Fibroblast of mammary gland (primary cell): ENCODE measurements at regions not wholly inside any gene's neighbourhood (a gene's known extent, or its start where the extent isn't known, plus 50 kb on each side); places are given as distances from the start of the nearest gene placed in this dataset.
"Not testable (repeated sequence)": the region's sequence is repeated elsewhere in the genome, so short reads cannot be mapped to it uniquely, and the experiment has no call there.

ENCODE experiments used
- DNase-seq: peaks from one replicate; pipeline ENCODE4 v3.0.0-alpha.2; 2010; ENCODE audit warnings: low read depth
- H3K4me3 ChIP-seq: 2 replicates; pipeline ENCODE4 v1.5.1; 2011; ENCODE audit warnings: low read depth, mild to moderate bottlenecking, low read length, moderate library complexity; ENCODE audit not compliant: control insufficient read depth
- TF ChIP-seq, protein P1 (sequence below): conservative IDR thresholded peaks from 2 replicates; pipeline ENCODE4 v1.5.1; 2011; ENCODE audit warnings: low read depth, low read length, inconsistent platforms; ENCODE audit not compliant: control insufficient read depth, insufficient read depth

DNA sequence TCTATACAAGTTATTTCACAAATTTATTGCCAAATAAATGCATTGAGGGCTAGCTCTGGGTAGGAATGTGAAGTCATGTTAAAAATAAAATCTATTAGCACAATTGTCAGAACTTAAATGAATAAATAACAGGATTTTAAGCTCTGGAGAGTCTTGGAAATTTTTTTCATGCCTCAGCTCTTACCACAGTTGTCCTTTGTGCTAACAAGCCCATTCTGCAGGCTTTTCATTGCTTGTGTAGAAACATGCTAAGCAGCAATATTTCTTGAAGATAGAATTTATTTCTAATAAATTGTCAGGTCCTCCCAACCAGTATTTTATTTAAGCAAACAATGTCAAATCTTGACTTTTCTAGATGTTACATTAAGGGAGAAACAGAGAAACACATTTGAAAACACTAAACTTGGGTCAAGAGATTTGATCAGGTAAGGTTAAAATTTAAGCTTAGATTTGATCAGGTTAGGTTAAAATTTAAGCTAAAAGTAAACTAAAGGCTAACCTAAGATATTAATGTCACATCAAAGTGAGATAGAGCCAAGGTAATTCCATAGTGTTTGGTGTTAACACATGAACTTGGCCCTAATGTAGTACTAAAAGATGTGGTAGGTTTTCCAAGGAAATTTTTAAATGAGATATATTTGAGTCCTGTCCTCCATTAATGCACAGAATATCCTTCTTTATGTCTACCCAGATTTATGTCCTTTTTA, 179.1 kb upstream of the IL1RAPL1 start:
- no peak for DNase-seq
- no peak overlapping the region for H3K4me3 ChIP-seq
- TF ChIP-seq, protein P1, sequence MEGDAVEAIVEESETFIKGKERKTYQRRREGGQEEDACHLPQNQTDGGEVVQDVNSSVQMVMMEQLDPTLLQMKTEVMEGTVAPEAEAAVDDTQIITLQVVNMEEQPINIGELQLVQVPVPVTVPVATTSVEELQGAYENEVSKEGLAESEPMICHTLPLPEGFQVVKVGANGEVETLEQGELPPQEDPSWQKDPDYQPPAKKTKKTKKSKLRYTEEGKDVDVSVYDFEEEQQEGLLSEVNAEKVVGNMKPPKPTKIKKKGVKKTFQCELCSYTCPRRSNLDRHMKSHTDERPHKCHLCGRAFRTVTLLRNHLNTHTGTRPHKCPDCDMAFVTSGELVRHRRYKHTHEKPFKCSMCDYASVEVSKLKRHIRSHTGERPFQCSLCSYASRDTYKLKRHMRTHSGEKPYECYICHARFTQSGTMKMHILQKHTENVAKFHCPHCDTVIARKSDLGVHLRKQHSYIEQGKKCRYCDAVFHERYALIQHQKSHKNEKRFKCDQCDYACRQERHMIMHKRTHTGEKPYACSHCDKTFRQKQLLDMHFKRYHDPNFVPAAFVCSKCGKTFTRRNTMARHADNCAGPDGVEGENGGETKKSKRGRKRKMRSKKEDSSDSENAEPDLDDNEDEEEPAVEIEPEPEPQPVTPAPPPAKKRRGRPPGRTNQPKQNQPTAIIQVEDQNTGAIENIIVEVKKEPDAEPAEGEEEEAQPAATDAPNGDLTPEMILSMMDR, result no peak

DNA sequence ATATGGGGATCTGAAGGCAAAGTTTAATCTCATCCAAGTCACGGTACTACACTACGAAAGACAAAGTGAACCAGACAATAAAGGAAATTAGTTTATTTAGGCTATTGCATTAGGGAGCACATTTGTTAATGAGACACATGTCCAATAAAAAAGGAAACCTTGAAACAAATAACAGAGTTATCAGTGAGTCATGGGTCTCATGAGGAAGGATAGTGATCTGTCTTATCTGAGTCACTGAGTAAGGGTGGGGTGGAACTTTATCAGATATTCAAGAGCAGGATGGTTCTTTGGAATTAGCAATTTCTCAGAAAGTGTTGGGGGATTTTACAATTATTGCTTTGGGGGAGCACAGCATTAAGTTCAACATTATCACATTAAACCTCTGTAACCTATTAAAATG, 188.9 kb upstream of the IL1RAPL1 start:
- TF ChIP-seq, protein P1, result no peak
- no peak overlapping the region for H3K4me3 ChIP-seq
- no peak for DNase-seq

DNA sequence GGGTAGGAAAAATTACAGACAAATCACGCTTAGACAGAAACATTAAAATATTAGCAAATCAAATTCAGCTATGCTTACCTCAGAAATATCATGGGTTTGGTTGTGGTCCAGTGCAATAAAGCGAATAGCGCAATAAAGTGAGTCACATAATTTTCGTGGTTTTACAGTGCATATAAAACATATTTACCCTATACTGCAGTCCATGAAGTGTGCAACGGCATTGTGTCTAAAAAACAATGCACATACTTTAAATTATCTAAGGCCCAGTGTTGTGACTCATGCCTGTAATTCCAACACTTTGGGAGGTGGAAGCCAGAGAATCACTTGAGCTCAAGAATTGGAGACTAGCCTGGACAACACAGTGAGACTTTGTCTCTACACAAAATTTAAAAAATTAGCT, 195.7 kb upstream of the IL1RAPL1 start:
- H3K4me3 ChIP-seq, result no peak overlapping the region
- no peak for DNase-seq
- TF ChIP-seq, protein P1, result no peak

DNA sequence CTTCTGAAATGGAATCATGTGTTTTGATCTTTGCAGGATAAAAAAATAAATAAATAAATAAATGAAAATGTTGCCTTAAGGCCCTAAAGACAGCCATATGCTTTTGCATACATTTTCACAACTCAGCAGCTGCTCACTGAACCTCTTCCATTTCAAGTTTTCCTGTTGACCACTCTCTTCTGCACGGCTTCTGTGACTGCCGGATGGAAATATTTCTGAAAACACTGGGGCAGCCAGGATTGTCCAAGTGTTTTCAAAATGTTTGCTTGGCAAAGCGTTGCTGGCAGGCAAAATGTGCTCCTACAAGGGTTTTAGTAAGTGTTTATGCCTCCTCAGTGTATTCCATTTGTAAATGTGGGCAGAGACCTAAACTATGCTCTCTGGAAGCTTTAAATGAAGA, 208.1 kb upstream of the IL1RAPL1 start:
- TF ChIP-seq, protein P1, result no peak
- DNase-seq, result no peak
- no peak overlapping the region for H3K4me3 ChIP-seq

DNA sequence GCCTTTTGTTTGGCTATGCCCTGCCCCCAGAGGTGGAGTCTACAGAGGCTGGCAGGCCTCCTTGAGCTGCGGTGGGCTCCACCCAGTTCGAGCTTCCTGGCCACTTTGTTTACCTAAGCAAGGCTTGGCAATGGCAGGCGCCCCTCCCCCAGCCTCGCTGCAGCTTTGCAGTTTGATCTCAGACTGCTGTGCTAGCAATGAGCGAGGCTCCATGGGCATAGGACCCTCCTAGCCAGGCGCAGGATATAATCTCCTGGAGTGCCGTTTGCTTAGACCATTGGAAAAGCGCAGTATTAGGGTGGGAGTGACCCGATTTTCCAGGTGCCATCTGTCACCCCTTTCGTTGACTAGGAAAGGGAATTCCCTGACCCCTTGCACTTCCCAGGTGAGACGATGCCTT, 219.6 kb upstream of the IL1RAPL1 start:
- DNase-seq, H3K4me3 ChIP-seq: not testable (repeated sequence)

DNA sequence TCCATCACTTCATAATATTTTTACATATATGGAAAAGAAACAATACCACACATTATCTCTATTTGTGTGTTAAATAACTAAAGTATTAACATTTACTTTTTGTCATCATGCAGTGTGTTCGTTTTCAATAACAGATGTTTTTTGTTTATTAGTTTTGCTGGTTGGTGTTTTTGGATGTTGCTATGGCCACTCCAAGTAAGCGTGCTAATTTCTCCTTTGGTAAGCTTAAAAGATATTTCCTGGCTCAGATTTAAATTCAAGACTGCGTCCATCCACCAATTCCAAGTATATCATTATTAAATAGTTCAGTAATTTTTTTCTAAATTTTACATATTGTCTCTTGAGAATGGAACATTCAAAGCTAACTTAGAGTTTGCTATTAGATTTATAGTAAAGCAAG, 235.4 kb upstream of the IL1RAPL1 start:
- H3K4me3 ChIP-seq, result no peak overlapping the region
- TF ChIP-seq, protein P1, result no peak
- DNase-seq, result no peak

DNA sequence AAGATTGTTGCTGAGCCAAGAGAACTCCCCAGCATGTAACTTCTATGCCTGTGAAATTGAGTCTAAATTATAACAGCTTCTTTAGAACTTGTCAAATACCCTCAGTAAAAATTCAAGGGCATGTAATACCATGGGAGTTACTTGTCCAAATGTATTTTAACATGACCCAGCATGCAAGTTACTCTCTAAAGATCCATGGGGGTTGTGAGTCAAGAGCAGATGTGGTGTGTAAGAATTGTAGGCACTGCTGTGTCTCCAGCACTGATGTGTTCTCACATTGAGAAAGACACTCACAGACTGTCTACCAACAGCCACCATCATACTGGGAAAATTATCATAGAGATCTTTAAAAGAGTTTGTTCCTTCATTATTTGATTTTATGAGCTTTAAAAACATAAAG, 237.4 kb upstream of the IL1RAPL1 start:
- no peak for DNase-seq
- no peak overlapping the region for H3K4me3 ChIP-seq
- TF ChIP-seq, protein P1, result no peak
